HPDE6-E6E7 (cell line): ENCODE measurements at regions not wholly inside any gene's neighbourhood (a gene's known extent, or its start where the extent isn't known, plus 50 kb on each side); places are given as distances from the start of the nearest gene placed in this dataset.

Source experiments
- DNase-seq: peaks from one replicate; pipeline ENCODE4 v3.0.0; 2011; ENCODE audit warnings: missing footprints; ENCODE audit errors: extremely low spot score

GRCh38 chr13:85665286-85665685 is 133.9 kb downstream of the SLITRK6 start:
- peak; percentile 13 for DNase-seq

GRCh38 chr13:85663856-85664255 is 135.4 kb downstream of the SLITRK6 start:
- DNase-seq: no peak

GRCh38 chr13:85662186-85662585 is 137.0 kb downstream of the SLITRK6 start:
- no peak for DNase-seq

GRCh38 chr13:85661675-85662074 is 137.5 kb downstream of the SLITRK6 start:
- no peak for DNase-seq

GRCh38 chr13:85659493-85659892 is 139.7 kb downstream of the SLITRK6 start:
- no peak for DNase-seq

- DNase-seq: no peak
These were observed 141.3 kb downstream of the SLITRK6 start for GRCh38 chr13:85657942-85658341.

- no peak for DNase-seq
These were observed 144.2 kb downstream of the SLITRK6 start for GRCh38 chr13:85655040-85655439.

GRCh38 chr13:85654227-85654626 is 145.0 kb downstream of the SLITRK6 start:
- DNase-seq: no peak

GRCh38 chr13:85653681-85654080 is 145.5 kb downstream of the SLITRK6 start:
- no peak for DNase-seq

GRCh38 chr13:85652491-85652890 is 146.7 kb downstream of the SLITRK6 start:
- no peak for DNase-seq

- peak; percentile 63 for DNase-seq
These were observed 147.8 kb downstream of the SLITRK6 start for GRCh38 chr13:85651440-85651839.

- DNase-seq: no peak
These were observed 148.6 kb downstream of the SLITRK6 start for GRCh38 chr13:85650613-85651012.

- no peak for DNase-seq
These were observed 158.5 kb downstream of the SLITRK6 start for GRCh38 chr13:85640727-85641126.

- no peak for DNase-seq
These were observed 160.3 kb downstream of the SLITRK6 start for GRCh38 chr13:85638815-85639393.

- no peak for DNase-seq
These were observed 161.0 kb downstream of the SLITRK6 start for GRCh38 chr13:85638265-85638664.

GRCh38 chr13:85632526-85633195 is 166.6 kb downstream of the SLITRK6 start:
- DNase-seq: no peak

GRCh38 chr13:85631801-85632200 is 167.4 kb downstream of the SLITRK6 start:
- no peak for DNase-seq

- DNase-seq: no peak
These were observed 172.6 kb downstream of the SLITRK6 start for GRCh38 chr13:85626603-85627002.

- DNase-seq: no peak
These were observed 179.9 kb downstream of the SLITRK6 start for GRCh38 chr13:85619321-85619720.

- no peak for DNase-seq
These were observed 180.7 kb downstream of the SLITRK6 start for GRCh38 chr13:85618521-85618920.

GRCh38 chr13:85616275-85616674 is 182.9 kb downstream of the SLITRK6 start:
- peak; percentile 10 for DNase-seq

- DNase-seq: no peak
These were observed 184.2 kb downstream of the SLITRK6 start for GRCh38 chr13:85615031-85615430.

- DNase-seq: no peak
These were observed 189.2 kb downstream of the SLITRK6 start for GRCh38 chr13:85610024-85610423.
